LNCaP clone FGC (cell line): ENCODE measurements at regions not wholly inside any gene's neighbourhood (a gene's known extent, or its start where the extent isn't known, plus 50 kb on each side); places are given as distances from the start of the nearest gene placed in this dataset.

Experiments used
- DNase-seq: peaks from one replicate; pipeline ENCODE4 v3.0.0-alpha.2; 2011; ENCODE audit warnings: low read depth
- H3K4me3 ChIP-seq: 2 replicates; pipeline ENCODE4 v1.5.1; 2011; ENCODE audit warnings: mild to moderate bottlenecking, low read depth, low read length, control low read depth
- CTCF ChIP-seq: IDR thresholded peaks from 2 replicates; pipeline ENCODE4 v1.5.1; 2012; ENCODE audit warnings: mild to moderate bottlenecking; ENCODE audit not compliant: control insufficient read depth, insufficient read depth; ENCODE audit errors: extremely low read depth

GRCh38 chr13:83496501-83496900, 385.8 kb downstream of the SLITRK1 start:
- TF ChIP-seq CTCF, result no peak
- no peak overlapping the region for H3K4me3 ChIP-seq
- no peak for DNase-seq

- TF ChIP-seq CTCF, result no peak
- DNase-seq, result no peak
- H3K4me3 ChIP-seq, result no peak overlapping the region
Observed at GRCh38 chr13:83485101-83485500, 397.2 kb downstream of the SLITRK1 start.

GRCh38 chr13:83471011-83471410, 411.3 kb downstream of the SLITRK1 start:
- no peak for TF ChIP-seq CTCF
- DNase-seq, result no peak

GRCh38 chr13:83470133-83470797, 412.0 kb downstream of the SLITRK1 start:
- no peak overlapping the region for H3K4me3 ChIP-seq
- no peak for DNase-seq
- no peak for TF ChIP-seq CTCF

More at GRCh38 chr13:83471011-83471410, 411.3 kb downstream of the SLITRK1 start:
- H3K4me3 ChIP-seq, result no peak overlapping the region

- no peak for DNase-seq
- no peak for TF ChIP-seq CTCF
Observed at GRCh38 chr13:83453723-83454122, 428.6 kb downstream of the SLITRK1 start.

GRCh38 chr13:83453300-83453699, 429.0 kb downstream of the SLITRK1 start:
- no peak for TF ChIP-seq CTCF
- no peak overlapping the region for H3K4me3 ChIP-seq
- no peak for DNase-seq

More at GRCh38 chr13:83453723-83454122, 428.6 kb downstream of the SLITRK1 start:
- H3K4me3 ChIP-seq, result no peak overlapping the region
